Stimulated activated CD8-positive, alpha-beta memory T cell treated with anti-CD3 and anti-CD28 coated beads, Interleukin-4, amount 100 ng/mL, for 48 hours (primary cell): ENCODE measurements at regions not wholly inside any gene's neighbourhood (a gene's known extent, or its start where the extent isn't known, plus 50 kb on each side); places are given as distances from the start of the nearest gene placed in this dataset.
"Not testable (repeated sequence)": the region's sequence is repeated elsewhere in the genome, so short reads cannot be mapped to it uniquely, and the experiment has no call there.

Experiments used
- DNase-seq: peaks from one replicate; pipeline ENCODE4 v3.0.0-alpha.2; 2020

- not testable (repeated sequence) for DNase-seq
Measured at GRCh38 chr13:111501596-111502535, 181.4 kb downstream of the TEX29 start.

- DNase-seq, result no peak
Measured at GRCh38 chr13:111502957-111503356, 182.5 kb downstream of the TEX29 start.

- no peak for DNase-seq
Measured at GRCh38 chr13:111503376-111503775, 182.9 kb downstream of the TEX29 start.

- no peak for DNase-seq
Measured at GRCh38 chr13:111503905-111504695, 183.7 kb downstream of the TEX29 start.

- DNase-seq, result no peak
Measured at GRCh38 chr13:111505175-111505777, 184.8 kb downstream of the TEX29 start.

GRCh38 chr13:111506125-111506524 lies 185.7 kb downstream of the TEX29 start:
- DNase-seq, result no peak

GRCh38 chr13:111506621-111507020 lies 186.2 kb downstream of the TEX29 start:
- no peak for DNase-seq

- no peak for DNase-seq
Measured at GRCh38 chr13:111508164-111508870, 187.9 kb downstream of the TEX29 start.

GRCh38 chr13:111508902-111509509 lies 188.6 kb downstream of the TEX29 start:
- DNase-seq, result no peak

- DNase-seq, result no peak
Measured at GRCh38 chr13:111510502-111511218, 190.2 kb downstream of the TEX29 start.

GRCh38 chr13:111511219-111511732 lies 190.8 kb downstream of the TEX29 start:
- no peak for DNase-seq

GRCh38 chr13:111511805-111512504 lies 191.5 kb downstream of the TEX29 start:
- DNase-seq, result no peak

GRCh38 chr13:111512707-111513106 lies 192.3 kb downstream of the TEX29 start:
- DNase-seq, result no peak

- no peak for DNase-seq
Measured at GRCh38 chr13:111513766-111514609, 193.5 kb downstream of the TEX29 start.

GRCh38 chr13:111514610-111515306 lies 194.3 kb downstream of the TEX29 start:
- no peak for DNase-seq

- DNase-seq, result no peak
Measured at GRCh38 chr13:111515307-111515617, 194.8 kb downstream of the TEX29 start.

- no peak for DNase-seq
Measured at GRCh38 chr13:111515635-111516034, 195.2 kb downstream of the TEX29 start.

GRCh38 chr13:111516712-111517640 lies 196.5 kb downstream of the TEX29 start:
- DNase-seq, result no peak
